PC-3 (cell line): ENCODE measurements at regions not wholly inside any gene's neighbourhood (a gene's known extent, or its start where the extent isn't known, plus 50 kb on each side); places are given as distances from the start of the nearest gene placed in this dataset.

Source experiments
- EZH2phosphoT487 ChIP-seq: fragments of 300-600 bp; sonication (generic); IDR thresholded peaks from 2 replicates; pipeline ENCODE4 v1.6.1; 2018; ENCODE audit warnings: mild to moderate bottlenecking, antibody characterized with exemption, low read length, borderline replicate concordance
- TF ChIP-seq, protein P1 (sequence below): fragments of 300-600 bp; sonication (generic); conservative IDR thresholded peaks from 2 replicates; pipeline ENCODE4 v1.5.1; 2017; ENCODE audit warnings: antibody characterized with exemption, low read depth, mild to moderate bottlenecking, low read length

DNA sequence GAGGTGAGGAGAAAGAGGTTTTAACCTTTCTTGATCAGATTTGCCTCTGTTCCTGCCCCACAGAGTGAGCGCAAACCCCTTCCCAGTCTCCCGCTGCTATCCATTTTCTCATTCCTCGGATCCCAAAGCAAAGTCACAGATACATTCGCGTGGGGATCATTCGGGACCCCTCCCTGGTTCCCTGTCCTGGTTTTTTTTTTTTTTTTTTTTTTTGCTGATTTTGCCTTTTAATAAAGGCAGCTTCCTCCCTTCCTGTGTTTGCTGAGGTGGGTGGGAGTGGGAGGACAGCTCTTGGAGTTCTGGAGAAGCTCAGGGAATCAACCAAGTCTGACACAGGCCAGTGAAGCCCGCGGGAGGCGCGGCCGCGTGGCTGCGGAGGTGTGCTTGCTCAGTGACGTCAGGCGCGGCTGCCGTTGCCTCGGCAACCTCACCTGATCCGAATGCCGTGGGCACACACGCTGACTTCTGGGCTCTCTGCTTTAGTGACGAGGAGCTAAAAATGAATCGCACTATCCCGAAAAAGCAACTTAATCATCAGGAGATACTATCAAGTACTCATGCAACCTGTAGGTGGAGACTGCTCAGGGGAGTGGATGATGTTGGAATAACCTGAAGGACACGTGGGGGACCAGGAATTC is 106.4 kb downstream of the TBX19 start:
- TF ChIP-seq EZH2phosphoT487 = no peak
- TF ChIP-seq, protein P1, sequence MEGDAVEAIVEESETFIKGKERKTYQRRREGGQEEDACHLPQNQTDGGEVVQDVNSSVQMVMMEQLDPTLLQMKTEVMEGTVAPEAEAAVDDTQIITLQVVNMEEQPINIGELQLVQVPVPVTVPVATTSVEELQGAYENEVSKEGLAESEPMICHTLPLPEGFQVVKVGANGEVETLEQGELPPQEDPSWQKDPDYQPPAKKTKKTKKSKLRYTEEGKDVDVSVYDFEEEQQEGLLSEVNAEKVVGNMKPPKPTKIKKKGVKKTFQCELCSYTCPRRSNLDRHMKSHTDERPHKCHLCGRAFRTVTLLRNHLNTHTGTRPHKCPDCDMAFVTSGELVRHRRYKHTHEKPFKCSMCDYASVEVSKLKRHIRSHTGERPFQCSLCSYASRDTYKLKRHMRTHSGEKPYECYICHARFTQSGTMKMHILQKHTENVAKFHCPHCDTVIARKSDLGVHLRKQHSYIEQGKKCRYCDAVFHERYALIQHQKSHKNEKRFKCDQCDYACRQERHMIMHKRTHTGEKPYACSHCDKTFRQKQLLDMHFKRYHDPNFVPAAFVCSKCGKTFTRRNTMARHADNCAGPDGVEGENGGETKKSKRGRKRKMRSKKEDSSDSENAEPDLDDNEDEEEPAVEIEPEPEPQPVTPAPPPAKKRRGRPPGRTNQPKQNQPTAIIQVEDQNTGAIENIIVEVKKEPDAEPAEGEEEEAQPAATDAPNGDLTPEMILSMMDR = peak; percentile 53
